GM10248 (cell line): ENCODE measurements at regions not wholly inside any gene's neighbourhood (a gene's known extent, or its start where the extent isn't known, plus 50 kb on each side); places are given as distances from the start of the nearest gene placed in this dataset.
"Not testable (repeated sequence)": the region's sequence is repeated elsewhere in the genome, so short reads cannot be mapped to it uniquely, and the experiment has no call there.

Experiments used
- CTCF ChIA-PET: fragments of 300-600 bp; sonication (Branson Sonifier 250); formaldehyde crosslinking; extraction: SDS; loops from one replicate; lab custom pipeline; 2021; ENCODE audit warnings: antibody characterized with exemption; lab: Yijun Ruan, JAX
- POLR2A ChIA-PET: fragments of 350-650 bp; sonication (Branson Sonifier 250); formaldehyde crosslinking; extraction: SDS; loops from one replicate; lab custom pipeline; 2020; ENCODE audit warnings: antibody characterized with exemption; lab: Yijun Ruan, JAX
- DNase-seq: peaks from one replicate; pipeline ENCODE4 v3.0.0; 2012; ENCODE audit errors: extremely low spot score
- TF ChIP-seq, protein P1 (sequence below): IDR thresholded peaks from 2 replicates; pipeline ENCODE4 v1.5.1; 2012; ENCODE audit warnings: mild to moderate bottlenecking, low read depth; ENCODE audit errors: extremely low read depth, missing control alignments, control extremely low read depth

GRCh38 chr14:43313719-43314118 lies 1193.4 kb downstream of the FSCB start:
- POLR2A ChIA-PET = no interaction called here
- TF ChIP-seq, protein P1, sequence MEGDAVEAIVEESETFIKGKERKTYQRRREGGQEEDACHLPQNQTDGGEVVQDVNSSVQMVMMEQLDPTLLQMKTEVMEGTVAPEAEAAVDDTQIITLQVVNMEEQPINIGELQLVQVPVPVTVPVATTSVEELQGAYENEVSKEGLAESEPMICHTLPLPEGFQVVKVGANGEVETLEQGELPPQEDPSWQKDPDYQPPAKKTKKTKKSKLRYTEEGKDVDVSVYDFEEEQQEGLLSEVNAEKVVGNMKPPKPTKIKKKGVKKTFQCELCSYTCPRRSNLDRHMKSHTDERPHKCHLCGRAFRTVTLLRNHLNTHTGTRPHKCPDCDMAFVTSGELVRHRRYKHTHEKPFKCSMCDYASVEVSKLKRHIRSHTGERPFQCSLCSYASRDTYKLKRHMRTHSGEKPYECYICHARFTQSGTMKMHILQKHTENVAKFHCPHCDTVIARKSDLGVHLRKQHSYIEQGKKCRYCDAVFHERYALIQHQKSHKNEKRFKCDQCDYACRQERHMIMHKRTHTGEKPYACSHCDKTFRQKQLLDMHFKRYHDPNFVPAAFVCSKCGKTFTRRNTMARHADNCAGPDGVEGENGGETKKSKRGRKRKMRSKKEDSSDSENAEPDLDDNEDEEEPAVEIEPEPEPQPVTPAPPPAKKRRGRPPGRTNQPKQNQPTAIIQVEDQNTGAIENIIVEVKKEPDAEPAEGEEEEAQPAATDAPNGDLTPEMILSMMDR = no peak
- no peak for DNase-seq
- CTCF ChIA-PET = interaction anchor here (1.1 to 1.4 kb wide), 3 partner anchors 13 to 24 kb away, joined by 3 read pairs; no protein-coding TSS in a partner anchor

DNA sequence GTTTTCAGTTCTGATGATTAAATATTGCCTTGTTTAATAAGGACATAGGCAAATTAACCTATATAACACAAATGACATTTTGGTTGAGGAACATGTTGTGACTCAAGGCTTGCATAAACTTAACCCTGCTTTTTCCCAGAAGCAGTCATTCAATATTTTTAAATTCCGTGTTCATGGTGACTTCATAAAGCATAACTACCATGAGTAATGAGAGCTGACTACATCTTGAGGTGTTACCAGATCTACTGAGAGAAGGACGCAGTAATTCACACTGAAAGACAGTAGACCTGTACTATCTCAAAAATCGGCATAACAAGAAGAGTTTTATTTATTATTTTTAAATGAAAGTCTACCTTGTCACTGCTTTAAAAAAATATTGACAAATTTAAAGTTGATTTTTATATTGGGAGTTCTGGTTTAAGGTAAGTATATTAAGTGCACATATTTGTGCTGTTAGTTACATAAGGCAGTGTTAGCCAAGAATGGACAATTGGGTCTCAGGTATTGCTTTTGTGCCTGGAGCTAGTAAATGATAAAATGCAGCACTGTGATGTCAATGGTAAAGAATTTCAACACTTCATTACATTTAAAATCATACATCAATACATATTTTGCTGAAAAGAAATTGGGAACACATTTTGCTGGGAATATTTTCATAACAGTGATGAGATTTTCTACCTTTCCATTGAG lies 1198.5 kb downstream of the FSCB start:
- ChIA-PET POLR2A (no interaction called here), CTCF (interaction anchor here (1.0 kb wide), 1 partner anchor 9 kb away, joined by 3 read pairs; no protein-coding TSS in a partner anchor)
- no peak for DNase-seq
- TF ChIP-seq, protein P1 = no peak

GRCh38 chr14:43307836-43308235 lies 1199.2 kb downstream of the FSCB start:
- ChIA-PET POLR2A (no interaction called here), CTCF (no interaction called here)
- TF ChIP-seq, protein P1 = no peak
- no peak for DNase-seq

- no peak for DNase-seq
- TF ChIP-seq, protein P1 = no peak
- POLR2A ChIA-PET = no interaction called here
- CTCF ChIA-PET = no interaction called here
Observed at GRCh38 chr14:43306053-43306452, 1201.0 kb downstream of the FSCB start.

- TF ChIP-seq, protein P1 = no peak
- ChIA-PET CTCF (no interaction called here), POLR2A (no interaction called here)
- DNase-seq = no peak
Observed at GRCh38 chr14:43297794-43298193, 1209.3 kb downstream of the FSCB start.

DNA sequence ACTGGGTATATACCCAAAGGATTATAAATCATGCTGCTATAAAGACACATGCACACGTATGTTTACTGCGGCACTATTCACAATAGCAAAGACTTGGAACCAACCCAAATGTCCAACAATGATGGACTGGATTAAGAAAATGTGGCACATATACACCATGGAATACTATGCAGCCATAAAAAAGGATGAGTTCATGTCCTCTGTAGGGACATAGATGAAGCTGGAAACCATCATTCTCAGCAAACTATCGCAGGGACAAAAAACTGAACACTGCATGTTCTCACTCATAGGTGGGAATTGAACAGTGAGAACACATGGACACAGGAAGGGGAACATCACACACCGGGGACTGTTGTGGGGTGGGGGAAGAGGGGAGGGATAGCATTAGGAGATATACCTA lies 1211.0 kb downstream of the FSCB start:
- DNase-seq, POLR2A ChIA-PET, CTCF ChIA-PET: not testable (repeated sequence)

- TF ChIP-seq, protein P1 = no peak
- ChIA-PET CTCF (no interaction called here), POLR2A (no interaction called here)
- no peak for DNase-seq
Observed at GRCh38 chr14:43285575-43285974, 1221.5 kb downstream of the FSCB start.
